ENCODE measurements at regions not wholly inside any gene's neighbourhood (a gene's known extent, or its start where the extent isn't known, plus 50 kb on each side); places are given as distances from the start of the nearest gene placed in this dataset.
A peak's percentile ranks its signal among the peaks of the same experiment; 100 is the strongest.
"Not testable (repeated sequence)": the region's sequence is repeated elsewhere in the genome, so short reads cannot be mapped to it uniquely, and the experiment has no call there.

GRCh38 chr3:3675186-3675585 is 124.0 kb upstream of the LRRN1 start:
- POLR2A ChIA-PET: no interaction called here
- Mint-ChIP-seq H3K4me3 (no peak overlapping the region), H3K27ac (no peak overlapping the region), H3K4me1 (no peaks in the 10 kb centered on the region), H3K27me3 (peaks cover 0 to 10% (median 4%) of the 10 kb centered on the region in 5 donors), H3K36me3 (peaks cover 0 to 9% (median 4%) of the 10 kb centered on the region in 3 donors), H3K9me3 (peaks cover 0 to 16% (median 6%) of the 10 kb centered on the region in 9 donors)
- ATAC-seq (no peak), DNase-seq (no peak)

GRCh38 chr3:3666664-3667063 is 132.6 kb upstream of the LRRN1 start:
- POLR2A ChIA-PET: no interaction called here
- Mint-ChIP-seq H3K27me3 (peaks cover 1 to 12% (median 4%) of the 10 kb centered on the region in 5 donors), H3K36me3 (peaks cover 0 to 14% (median 8%) of the 10 kb centered on the region in 3 donors), H3K4me1 (peaks cover 3 to 8% (median 6%) of the 10 kb centered on the region in 4 donors), H3K27ac (no peak overlapping the region), H3K9me3 (peaks cover 0 to 23% (median 6%) of the 10 kb centered on the region in 9 donors), H3K4me3 (no peak overlapping the region)
- DNase-seq (no peak), ATAC-seq (no peak)

GRCh38 chr3:3665961-3666640 is 133.1 kb upstream of the LRRN1 start:
- DNase-seq (no peak), ATAC-seq (no peak)
- POLR2A ChIA-PET: no interaction called here
- peak overlapping the region in 2 of 10 donors; percentile 21 to 49 for H3K4me3 Mint-ChIP-seq
- peaks cover 3 to 8% (median 6%) of the 10 kb centered on the region in 4 donors for H3K4me1 Mint-ChIP-seq
- peaks cover 0 to 23% (median 6%) of the 10 kb centered on the region in 9 donors for H3K9me3 Mint-ChIP-seq
- H3K27ac Mint-ChIP-seq: peak overlapping the region in 1 of 10 donors; percentile 40
- peaks cover 0 to 14% (median 8%) of the 10 kb centered on the region in 3 donors for H3K36me3 Mint-ChIP-seq
- H3K27me3 Mint-ChIP-seq: peaks cover 1 to 12% (median 4%) of the 10 kb centered on the region in 5 donors

DNA sequence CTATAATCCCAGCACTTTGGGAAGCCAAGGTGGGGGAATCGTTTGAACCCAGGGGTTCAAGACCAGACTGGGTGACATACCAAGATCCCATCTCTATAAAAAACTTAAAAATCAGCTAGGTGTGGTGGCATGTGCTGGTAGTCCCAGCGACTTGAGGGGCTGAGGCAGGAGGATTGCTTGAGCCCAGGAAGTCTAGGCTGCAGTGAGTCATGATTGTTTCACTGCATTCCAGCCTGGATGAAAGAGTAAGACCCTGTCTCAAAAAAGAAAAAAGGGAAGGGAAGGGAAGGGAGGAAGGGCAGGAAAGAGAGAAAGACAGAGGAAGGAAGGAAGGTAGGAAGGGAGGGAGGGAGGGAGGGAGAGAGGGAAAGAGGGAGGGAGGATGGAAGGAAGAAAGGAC is 133.7 kb upstream of the LRRN1 start:
- DNase-seq (no peak), ATAC-seq (no peak)
- Mint-ChIP-seq H3K36me3 (peaks cover 0 to 14% (median 8%) of the 10 kb centered on the region in 3 donors), H3K4me1 (peaks cover 3 to 8% (median 6%) of the 10 kb centered on the region in 4 donors), H3K9me3 (peaks cover 0 to 23% (median 6%) of the 10 kb centered on the region in 9 donors), H3K27me3 (peaks cover 1 to 12% (median 4%) of the 10 kb centered on the region in 5 donors), H3K27ac (no peak overlapping the region), H3K4me3 (peak overlapping the region in 1 of 10 donors; percentile 35)
- POLR2A ChIA-PET: no interaction called here

- Mint-ChIP-seq H3K4me3 (no peak overlapping the region), H3K27ac (no peak overlapping the region), H3K27me3 (peaks cover 1 to 12% (median 4%) of the 10 kb centered on the region in 5 donors), H3K9me3 (peaks cover 0 to 23% (median 6%) of the 10 kb centered on the region in 9 donors), H3K36me3 (peaks cover 0 to 13% (median 8%) of the 10 kb centered on the region in 3 donors), H3K4me1 (peaks cover 3 to 8% (median 6%) of the 10 kb centered on the region in 4 donors)
- DNase-seq (no peak), ATAC-seq (no peak)
- POLR2A ChIA-PET: no interaction called here
Measured at GRCh38 chr3:3664935-3665334, 134.3 kb upstream of the LRRN1 start.

DNA sequence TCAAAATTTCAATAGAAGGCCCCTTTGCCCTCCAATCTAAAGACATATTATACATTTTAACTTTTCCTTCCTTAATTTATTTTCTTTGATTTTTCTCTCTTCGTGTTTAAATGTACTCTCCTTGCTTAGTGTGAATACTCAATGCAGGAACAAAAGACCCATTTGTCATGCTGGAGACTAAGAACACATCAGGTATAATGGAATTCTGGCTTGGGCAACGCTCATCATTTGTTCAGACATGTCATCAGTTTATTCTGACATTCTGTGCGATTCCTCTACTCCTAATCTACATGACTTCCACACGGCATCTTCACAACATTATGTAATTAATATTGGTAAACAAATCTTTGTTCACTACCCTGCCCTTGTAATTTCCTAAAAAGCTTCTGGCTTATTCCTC is 136.6 kb upstream of the LRRN1 start:
- Mint-ChIP-seq H3K36me3 (peaks cover 0 to 7% (median 6%) of the 10 kb centered on the region in 3 donors), H3K27ac (no peak overlapping the region), H3K4me1 (peaks cover 2 to 8% (median 4%) of the 10 kb centered on the region in 4 donors), H3K4me3 (no peak overlapping the region), H3K27me3 (peaks cover 1 to 7% (median 4%) of the 10 kb centered on the region in 5 donors), H3K9me3 (peaks cover 0 to 14% (median 5%) of the 10 kb centered on the region in 9 donors)
- ATAC-seq: no peak
- POLR2A ChIA-PET: no interaction called here
- no peak for DNase-seq

- Mint-ChIP-seq H3K27me3 (peaks cover 0 to 12% (median 2%) of the 10 kb centered on the region in 5 donors), H3K9me3 (peaks cover 0 to 2% (median 0%) of the 10 kb centered on the region in 9 donors), H3K36me3 (peaks cover 0 to 3% (median 0%) of the 10 kb centered on the region in 3 donors), H3K4me1 (no peaks in the 10 kb centered on the region), H3K4me3 (no peak overlapping the region), H3K27ac (no peak overlapping the region)
- no peak for DNase-seq
- POLR2A ChIA-PET: no interaction called here
- no peak for ATAC-seq
Measured at GRCh38 chr3:3654916-3655315, 144.3 kb upstream of the LRRN1 start.

GRCh38 chr3:3648988-3649679 is 150.1 kb upstream of the LRRN1 start:
- ATAC-seq (no peak), DNase-seq (no peak)
- H3K4me1 Mint-ChIP-seq: no peaks in the 10 kb centered on the region
- H3K27me3 Mint-ChIP-seq: peaks cover 0 to 23% (median 2%) of the 10 kb centered on the region in 5 donors
- POLR2A ChIA-PET: no interaction called here
- no peak overlapping the region for H3K27ac Mint-ChIP-seq
- H3K9me3 Mint-ChIP-seq: no peaks in the 10 kb centered on the region
- no peaks in the 10 kb centered on the region for H3K36me3 Mint-ChIP-seq
- no peak overlapping the region for H3K4me3 Mint-ChIP-seq

GRCh38 chr3:3646934-3647333 is 152.3 kb upstream of the LRRN1 start:
- H3K4me1 Mint-ChIP-seq: no peaks in the 10 kb centered on the region
- H3K36me3 Mint-ChIP-seq: no peaks in the 10 kb centered on the region
- no peak overlapping the region for H3K4me3 Mint-ChIP-seq
- POLR2A ChIA-PET: no interaction called here
- H3K27ac Mint-ChIP-seq: no peak overlapping the region
- H3K9me3 Mint-ChIP-seq: no peaks in the 10 kb centered on the region
- no peak for DNase-seq
- H3K27me3 Mint-ChIP-seq: peaks cover 0 to 18% (median 2%) of the 10 kb centered on the region in 5 donors
- no peak for ATAC-seq

DNA sequence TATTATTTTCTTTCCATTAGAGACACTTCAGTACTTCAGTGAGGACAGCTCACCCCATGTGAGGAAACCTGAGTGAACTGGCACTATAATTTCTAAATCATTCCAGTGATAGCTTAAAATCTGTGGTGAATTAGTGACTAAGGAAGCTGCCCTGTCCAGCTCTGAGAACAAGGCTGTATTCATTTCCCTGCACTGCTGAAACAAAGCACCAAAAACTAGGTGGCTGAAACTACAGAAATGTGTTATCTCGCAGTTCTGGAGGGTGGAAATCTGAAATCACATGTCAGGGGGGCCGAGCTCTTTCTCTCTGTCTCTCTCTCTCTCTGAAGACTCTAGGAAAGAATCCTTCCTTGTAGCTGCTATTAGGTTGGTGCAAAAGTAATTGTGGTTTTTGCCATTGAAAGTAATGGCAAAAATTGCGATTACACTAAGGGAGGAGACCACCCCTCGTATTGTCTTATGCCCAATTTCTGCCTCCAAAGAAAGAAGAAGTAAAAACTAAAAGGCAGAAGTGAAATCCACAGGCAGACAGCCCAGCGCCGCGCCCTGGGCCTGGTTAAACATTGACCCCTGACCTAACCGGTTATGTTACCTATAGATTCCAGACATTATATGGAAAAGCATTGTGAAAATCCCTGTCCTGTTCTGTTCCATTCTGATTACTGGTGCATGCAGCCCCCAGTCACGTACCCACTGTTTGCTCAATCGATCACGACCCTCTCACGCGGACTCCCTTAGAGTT is 153.0 kb upstream of the LRRN1 start:
- ATAC-seq, POLR2A ChIA-PET: not testable (repeated sequence)

DNA sequence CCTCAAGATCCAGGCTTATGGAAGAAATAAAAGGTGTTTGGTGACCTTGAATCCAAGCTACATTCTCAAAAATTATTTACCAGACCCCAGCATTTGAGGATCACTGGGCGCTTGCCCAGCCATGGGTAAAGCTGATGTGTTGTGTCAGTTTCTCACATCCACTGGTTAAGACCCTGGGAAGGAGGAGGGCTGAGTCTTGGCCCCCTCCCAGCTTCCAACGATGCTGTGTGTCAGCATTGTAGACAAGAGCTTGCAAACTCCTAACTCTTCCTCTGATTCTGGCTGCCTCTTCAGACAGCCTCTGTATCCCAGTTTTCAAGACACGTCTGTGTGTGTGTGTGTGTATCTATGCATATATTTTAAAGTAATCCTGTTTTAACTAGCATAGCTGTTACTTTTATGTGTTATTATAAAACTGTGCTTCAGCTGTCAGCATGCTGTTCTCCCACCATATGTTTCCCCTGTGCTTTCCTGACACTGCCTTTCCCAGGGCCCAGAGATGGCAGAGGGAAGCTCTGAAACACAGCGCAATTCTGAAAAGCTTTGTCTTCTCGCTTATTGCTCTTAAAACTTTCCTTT is 157.3 kb upstream of the LRRN1 start:
- DNase-seq (no peak), ATAC-seq (no peak)
- POLR2A ChIA-PET: no interaction called here
- peaks cover 0 to 12% (median 0%) of the 10 kb centered on the region in 5 donors for H3K27me3 Mint-ChIP-seq
- H3K36me3 Mint-ChIP-seq: peaks cover 0 to 2% (median 0%) of the 10 kb centered on the region in 3 donors
- H3K4me1 Mint-ChIP-seq: peaks cover 0 to 2% (median 0%) of the 10 kb centered on the region in 4 donors
- H3K9me3 Mint-ChIP-seq: no peaks in the 10 kb centered on the region
- no peak overlapping the region for H3K4me3 Mint-ChIP-seq
- H3K27ac Mint-ChIP-seq: no peak overlapping the region

More for the DNA sequence above, 153.0 kb upstream of the LRRN1 start:
- not testable (repeated sequence) for H3K4me1 Mint-ChIP-seq, H3K36me3 Mint-ChIP-seq, H3K27ac Mint-ChIP-seq, H3K9me3 Mint-ChIP-seq, DNase-seq, H3K4me3 Mint-ChIP-seq
- peaks cover 0 to 12% (median 0%) of the 10 kb centered on the region in 5 donors for H3K27me3 Mint-ChIP-seq

GRCh38 chr3:3639078-3639477 is 160.2 kb upstream of the LRRN1 start:
- ATAC-seq (no peak), DNase-seq (no peak)
- Mint-ChIP-seq H3K9me3 (peaks cover 0 to 2% (median 0%) of the 10 kb centered on the region in 9 donors), H3K36me3 (peaks cover 0 to 2% (median 0%) of the 10 kb centered on the region in 3 donors), H3K27me3 (no peaks in the 10 kb centered on the region), H3K27ac (no peak overlapping the region), H3K4me3 (no peak overlapping the region), H3K4me1 (peaks cover 0 to 2% (median 0%) of the 10 kb centered on the region in 4 donors)
- POLR2A ChIA-PET: no interaction called here
